Neutrophil (primary cell): ENCODE measurements at regions not wholly inside any gene's neighbourhood (a gene's known extent, or its start where the extent isn't known, plus 50 kb on each side); places are given as distances from the start of the nearest gene placed in this dataset.

Experiments
- H3K27ac ChIP-seq: fragments of 200-600 bp; sonication (generic); 2 replicates; pipeline ENCODE4 v1.5.1; 2016; ENCODE audit warnings: mild to moderate bottlenecking, moderate library complexity
- H3K27me3 ChIP-seq: fragments of 200-600 bp; sonication (generic); 2 replicates; pipeline ENCODE4 v1.6.0; 2016; ENCODE audit warnings: mild to moderate bottlenecking
- H3K36me3 ChIP-seq: fragments of 200-600 bp; sonication (generic); 2 replicates; pipeline ENCODE4 v1.5.1; 2017
- H3K4me1 ChIP-seq, 2 experiments: fragments of 200-600 bp in 1 of 2; sonication (generic) in 1 of 2; 1 replicate in 1 of 2; 2 replicates in 1 of 2; pipeline versions ENCODE4 v1.5.1 to v1.6.1; 2013 to 2016; ENCODE audit warnings: low read depth in 1 of 2, low read length in 1 of 2, mild to moderate bottlenecking in 1 of 2, moderate library complexity in 1 of 2; ENCODE audit not compliant: control insufficient read depth in 1 of 2, insufficient read depth in 1 of 2
- H3K4me3 ChIP-seq, 2 experiments: fragments of 200-600 bp in 1 of 2; sonication (generic) in 1 of 2; 1 replicate in 1 of 2; 2 replicates in 1 of 2; pipeline ENCODE4 v1.5.1; 2013 to 2016; ENCODE audit warnings: low read depth in 1 of 2, low read length in 1 of 2, mild to moderate bottlenecking in 1 of 2, moderate library complexity in 1 of 2
- H3K9me3 ChIP-seq: fragments of 200-600 bp; sonication (generic); 2 replicates; pipeline ENCODE4 v1.5.1; 2016
- TF ChIP-seq, protein P1 (sequence below): fragments of 200-600 bp; sonication (generic); IDR thresholded peaks from 2 replicates; pipeline ENCODE4 v1.5.1; 2016; ENCODE audit warnings: antibody characterized with exemption

DNA sequence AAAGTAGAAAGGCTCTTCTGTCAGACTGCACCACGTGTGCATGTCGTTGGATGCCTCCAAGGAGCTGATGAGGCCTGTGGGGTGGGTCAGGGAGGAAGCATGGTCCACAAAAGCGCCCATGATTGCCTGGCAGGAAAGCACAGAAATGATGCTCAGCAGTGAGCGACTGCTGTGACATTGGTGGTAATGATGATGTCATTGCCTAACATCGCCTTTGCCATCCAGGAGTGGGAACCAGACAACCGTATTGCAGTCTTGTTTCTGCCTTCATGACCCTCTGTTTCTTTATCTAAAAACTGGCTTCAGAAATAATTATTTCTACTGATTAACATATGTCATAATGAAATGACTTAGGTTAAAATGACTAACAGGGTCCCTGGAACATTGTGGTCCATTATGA lies 477.8 kb upstream of the B3GAT1 start:
- Histone ChIP-seq H3K27me3 (no peaks in the 10 kb centered on the region), H3K9me3 (no peaks in the 10 kb centered on the region), H3K4me3 (no peak overlapping the region), H3K27ac (no peak overlapping the region), H3K4me1 (no peaks in the 10 kb centered on the region), H3K36me3 (no peaks in the 10 kb centered on the region)
- TF ChIP-seq, protein P1, sequence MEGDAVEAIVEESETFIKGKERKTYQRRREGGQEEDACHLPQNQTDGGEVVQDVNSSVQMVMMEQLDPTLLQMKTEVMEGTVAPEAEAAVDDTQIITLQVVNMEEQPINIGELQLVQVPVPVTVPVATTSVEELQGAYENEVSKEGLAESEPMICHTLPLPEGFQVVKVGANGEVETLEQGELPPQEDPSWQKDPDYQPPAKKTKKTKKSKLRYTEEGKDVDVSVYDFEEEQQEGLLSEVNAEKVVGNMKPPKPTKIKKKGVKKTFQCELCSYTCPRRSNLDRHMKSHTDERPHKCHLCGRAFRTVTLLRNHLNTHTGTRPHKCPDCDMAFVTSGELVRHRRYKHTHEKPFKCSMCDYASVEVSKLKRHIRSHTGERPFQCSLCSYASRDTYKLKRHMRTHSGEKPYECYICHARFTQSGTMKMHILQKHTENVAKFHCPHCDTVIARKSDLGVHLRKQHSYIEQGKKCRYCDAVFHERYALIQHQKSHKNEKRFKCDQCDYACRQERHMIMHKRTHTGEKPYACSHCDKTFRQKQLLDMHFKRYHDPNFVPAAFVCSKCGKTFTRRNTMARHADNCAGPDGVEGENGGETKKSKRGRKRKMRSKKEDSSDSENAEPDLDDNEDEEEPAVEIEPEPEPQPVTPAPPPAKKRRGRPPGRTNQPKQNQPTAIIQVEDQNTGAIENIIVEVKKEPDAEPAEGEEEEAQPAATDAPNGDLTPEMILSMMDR = no peak

DNA sequence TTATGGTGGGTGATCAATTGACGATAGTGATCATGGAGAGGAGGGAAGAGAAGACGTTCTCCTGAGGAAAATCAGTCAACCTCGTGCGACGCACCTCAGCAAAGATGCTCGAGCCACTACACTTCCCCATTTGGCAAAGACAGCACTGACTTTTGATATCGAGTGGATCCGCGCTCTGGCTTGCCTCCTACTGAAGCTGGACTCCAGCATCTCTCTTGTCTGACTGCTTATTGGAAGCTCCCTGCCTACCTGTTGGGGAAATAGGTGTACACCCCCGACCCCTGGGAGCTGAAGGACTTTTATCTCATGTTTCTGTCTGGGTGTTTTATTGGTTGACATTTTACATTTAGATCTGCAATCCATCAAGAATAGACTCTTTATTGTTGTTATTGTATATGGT lies 476.8 kb upstream of the B3GAT1 start:
- H3K36me3 ChIP-seq = no peaks in the 10 kb centered on the region
- H3K4me1 ChIP-seq = no peaks in the 10 kb centered on the region
- TF ChIP-seq, protein P1 = no peak
- H3K4me3 ChIP-seq = no peak overlapping the region
- no peaks in the 10 kb centered on the region for H3K9me3 ChIP-seq
- peaks cover 5% of the 10 kb centered on the region for H3K27me3 ChIP-seq
- H3K27ac ChIP-seq = no peak overlapping the region

DNA sequence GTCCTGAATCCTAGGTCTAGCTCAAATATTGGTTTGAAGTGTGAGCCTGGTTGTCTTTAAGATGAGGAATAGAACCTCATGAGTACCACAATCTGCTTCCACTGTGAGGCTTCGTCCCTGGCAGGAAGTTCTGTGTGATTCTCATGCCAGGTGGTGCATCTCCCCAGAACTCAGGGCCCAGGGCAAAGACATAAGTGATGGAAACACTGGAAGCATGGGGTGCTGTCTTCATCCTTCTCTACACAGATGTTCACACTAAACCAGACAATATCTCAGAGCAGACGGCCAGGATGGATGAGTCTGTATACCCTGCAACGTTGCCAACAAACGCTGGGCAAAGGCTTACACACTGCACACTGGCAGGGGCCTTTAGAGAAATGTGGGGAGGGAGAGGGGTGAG lies 475.9 kb upstream of the B3GAT1 start:
- H3K4me3 ChIP-seq = no peak overlapping the region
- H3K9me3 ChIP-seq = no peaks in the 10 kb centered on the region
- H3K36me3 ChIP-seq = no peaks in the 10 kb centered on the region
- TF ChIP-seq, protein P1 = no peak
- H3K27ac ChIP-seq = no peak overlapping the region
- H3K27me3 ChIP-seq = peaks cover 5% of the 10 kb centered on the region
- no peaks in the 10 kb centered on the region for H3K4me1 ChIP-seq

DNA sequence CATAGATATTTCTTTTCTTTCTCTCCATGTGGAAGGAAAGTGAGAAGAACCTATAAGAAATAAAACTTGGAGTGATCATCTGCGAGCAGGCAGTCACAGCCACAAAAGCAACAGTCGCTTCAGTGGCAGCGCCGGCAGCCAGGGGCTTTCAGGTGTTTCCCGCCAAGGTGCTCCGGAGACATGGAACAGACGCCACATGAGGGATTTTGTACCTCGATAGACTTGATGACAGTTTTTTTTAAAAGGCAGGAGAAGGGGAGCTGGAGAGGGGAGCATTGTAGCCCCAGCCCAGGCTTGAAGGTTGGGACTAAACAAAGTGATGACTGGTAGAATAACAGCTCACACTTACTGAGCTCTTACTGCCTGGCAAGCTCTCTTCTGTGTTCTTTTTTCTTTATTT lies 471.4 kb upstream of the B3GAT1 start:
- Histone ChIP-seq H3K36me3 (no peaks in the 10 kb centered on the region), H3K27me3 (peaks cover 5% of the 10 kb centered on the region), H3K4me1 (no peaks in the 10 kb centered on the region), H3K9me3 (no peaks in the 10 kb centered on the region), H3K27ac (no peak overlapping the region), H3K4me3 (no peak overlapping the region)
- TF ChIP-seq, protein P1 = no peak

DNA sequence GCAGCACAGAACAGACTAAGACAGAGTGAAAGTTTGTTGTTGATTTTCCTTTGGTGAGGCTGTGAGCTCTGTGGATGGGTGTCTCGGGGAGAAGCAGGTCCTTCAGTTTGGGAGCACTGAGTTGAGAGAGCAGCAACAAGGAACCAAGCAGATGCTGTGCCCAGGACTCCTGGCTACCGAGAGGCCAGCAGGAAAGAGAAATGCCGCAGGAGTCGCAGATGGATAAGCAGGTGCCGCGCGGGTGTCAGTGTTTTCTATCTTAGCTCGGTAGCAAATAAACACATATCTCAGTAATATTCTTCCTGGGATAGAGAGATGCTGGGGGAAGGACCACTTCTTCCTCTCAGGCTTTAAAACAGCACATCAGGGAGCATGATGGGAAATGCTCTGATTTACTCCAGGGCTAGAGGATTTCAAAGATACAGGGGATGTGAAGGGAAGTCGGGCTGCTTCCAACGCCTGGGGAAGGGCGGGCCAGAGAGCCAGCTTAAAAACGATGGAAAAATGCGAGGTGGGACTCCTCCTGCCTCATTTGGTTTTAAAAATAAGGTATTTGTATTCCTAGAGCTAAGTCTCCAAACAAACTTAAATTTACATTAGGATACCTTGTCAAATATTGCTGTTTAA lies 470.7 kb upstream of the B3GAT1 start:
- H3K9me3 ChIP-seq = no peaks in the 10 kb centered on the region
- H3K4me3 ChIP-seq = no peak overlapping the region
- H3K27me3 ChIP-seq = peaks cover 5% of the 10 kb centered on the region
- TF ChIP-seq, protein P1 = no peak
- H3K27ac ChIP-seq = no peak overlapping the region
- H3K36me3 ChIP-seq = no peaks in the 10 kb centered on the region
- H3K4me1 ChIP-seq = no peaks in the 10 kb centered on the region

DNA sequence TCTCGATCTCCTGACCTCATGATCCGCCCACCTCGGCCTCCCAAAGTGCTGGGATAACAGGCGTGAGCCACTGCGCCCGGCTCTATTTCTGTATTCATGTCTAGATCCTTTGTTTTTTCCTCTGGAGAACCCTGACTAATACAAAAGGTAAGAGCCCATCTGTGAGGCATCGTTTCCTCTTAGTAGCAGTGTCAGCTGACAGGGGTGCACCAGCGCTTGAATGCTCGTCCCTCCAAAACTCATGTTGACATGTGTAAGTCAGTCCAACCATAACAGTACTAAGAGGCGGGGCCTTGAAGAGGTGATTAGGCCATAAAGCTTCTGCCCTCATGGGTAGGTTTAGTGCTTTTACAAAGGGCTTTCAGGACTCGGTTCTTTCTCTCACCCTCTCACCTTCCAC lies 470.1 kb upstream of the B3GAT1 start:
- Histone ChIP-seq H3K9me3 (no peaks in the 10 kb centered on the region), H3K27me3 (peaks cover 5% of the 10 kb centered on the region), H3K4me3 (no peak overlapping the region), H3K36me3 (no peaks in the 10 kb centered on the region), H3K4me1 (no peaks in the 10 kb centered on the region), H3K27ac (no peak overlapping the region)
- TF ChIP-seq, protein P1 = no peak
